ENCODE measurements at regions not wholly inside any gene's neighbourhood (a gene's known extent, or its start where the extent isn't known, plus 50 kb on each side); places are given as distances from the start of the nearest gene placed in this dataset.

GRCh38 chr2:147649998-147650397 is 194.8 kb upstream of the ACVR2A start:
- no peak for ATAC-seq

GRCh38 chr2:147649286-147649685 is 195.5 kb upstream of the ACVR2A start:
- no peak for TF ChIP-seq CREB5 (CRISPR knock-in tag; IDR thresholded peaks at IDR 0.05; ENCODE audit: low read depth)
- TF ChIP-seq CSRNP3 (CRISPR knock-in tag; IDR thresholded peaks at IDR 0.05), result no peak
- no peak for TF ChIP-seq ISL1 (CRISPR knock-in tag; IDR thresholded peaks at IDR 0.05)
- TF ChIP-seq ARNTL (CRISPR knock-in tag; IDR thresholded peaks at IDR 0.05; ENCODE audit: borderline replicate concordance, low read depth), result no peak
- no peak for TF ChIP-seq ZFP3 (CRISPR knock-in tag; IDR thresholded peaks at IDR 0.05)
- TF ChIP-seq CSDC2 (CRISPR knock-in tag; IDR thresholded peaks at IDR 0.05), result no peak
- no peak for TF ChIP-seq ZNF70 (CRISPR knock-in tag; IDR thresholded peaks at IDR 0.05)
- TF ChIP-seq POU6F1 (CRISPR knock-in tag; IDR thresholded peaks at IDR 0.05; ENCODE audit: borderline replicate concordance, low read depth), result no peak
- no peak for TF ChIP-seq TCF4 (CRISPR knock-in tag; IDR thresholded peaks at IDR 0.05; ENCODE audit: borderline replicate concordance)
- no peak for TF ChIP-seq ZFP30 (CRISPR knock-in tag; IDR thresholded peaks at IDR 0.05)
- ATAC-seq, result no peak

More at GRCh38 chr2:147649998-147650397, 194.8 kb upstream of the ACVR2A start:
- no peak for TF ChIP-seq ZC3H10 (CRISPR knock-in tag; IDR thresholded peaks at IDR 0.05)
- no peak for TF ChIP-seq ZFP30 (CRISPR knock-in tag; IDR thresholded peaks at IDR 0.05)
- no peak for TF ChIP-seq CREB5 (CRISPR knock-in tag; IDR thresholded peaks at IDR 0.05; ENCODE audit: low read depth)
- no peak for TF ChIP-seq TCF4 (CRISPR knock-in tag; IDR thresholded peaks at IDR 0.05; ENCODE audit: borderline replicate concordance)
- no peak for TF ChIP-seq ISL1 (CRISPR knock-in tag; IDR thresholded peaks at IDR 0.05)
- no peak for TF ChIP-seq BACH2 (CRISPR knock-in tag; IDR thresholded peaks at IDR 0.05; ENCODE audit: borderline replicate concordance)
- no peak for TF ChIP-seq TOX (CRISPR knock-in tag; IDR thresholded peaks at IDR 0.05; ENCODE audit: borderline replicate concordance)
- no peak for TF ChIP-seq ARNTL (CRISPR knock-in tag; IDR thresholded peaks at IDR 0.05; ENCODE audit: borderline replicate concordance, low read depth)
- no peak for TF ChIP-seq CSDC2 (CRISPR knock-in tag; IDR thresholded peaks at IDR 0.05)
- no peak for TF ChIP-seq OSR1 (CRISPR knock-in tag; IDR thresholded peaks at IDR 0.05)
- TF ChIP-seq TSHZ2 (CRISPR knock-in tag; IDR thresholded peaks at IDR 0.05), result no peak
- TF ChIP-seq PPARA (CRISPR knock-in tag; IDR thresholded peaks at IDR 0.05; ENCODE audit: borderline replicate concordance), result no peak
- TF ChIP-seq SNAI2 (CRISPR knock-in tag; IDR thresholded peaks at IDR 0.05), result no peak
- no peak for TF ChIP-seq ZFP3 (CRISPR knock-in tag; IDR thresholded peaks at IDR 0.05)

GRCh38 chr2:147648471-147648870 is 196.4 kb upstream of the ACVR2A start:
- no peak for ATAC-seq
- TF ChIP-seq BACH2 (CRISPR knock-in tag; IDR thresholded peaks at IDR 0.05; ENCODE audit: borderline replicate concordance) (no peak), PPARA (CRISPR knock-in tag; IDR thresholded peaks at IDR 0.05; ENCODE audit: borderline replicate concordance) (no peak), GLIS3 (CRISPR knock-in tag; IDR thresholded peaks at IDR 0.05) (no peak), TOX (CRISPR knock-in tag; IDR thresholded peaks at IDR 0.05; ENCODE audit: borderline replicate concordance) (no peak), ZNF565 (CRISPR knock-in tag; conservative IDR thresholded peaks at IDR 0.05; ENCODE audit: low read depth) (no peak), OSR1 (CRISPR knock-in tag; IDR thresholded peaks at IDR 0.05) (no peak), POU6F1 (CRISPR knock-in tag; IDR thresholded peaks at IDR 0.05; ENCODE audit: borderline replicate concordance, low read depth) (no peak), ARNTL (CRISPR knock-in tag; IDR thresholded peaks at IDR 0.05; ENCODE audit: borderline replicate concordance, low read depth) (no peak), TSHZ2 (CRISPR knock-in tag; IDR thresholded peaks at IDR 0.05) (no peak), ZFP3 (CRISPR knock-in tag; IDR thresholded peaks at IDR 0.05) (no peak), ZC3H10 (CRISPR knock-in tag; IDR thresholded peaks at IDR 0.05) (no peak), ISL1 (CRISPR knock-in tag; IDR thresholded peaks at IDR 0.05) (no peak), RARB (CRISPR knock-in tag; IDR thresholded peaks at IDR 0.05) (no peak)
